ENCODE measurements at regions not wholly inside any gene's neighbourhood (a gene's known extent, or its start where the extent isn't known, plus 50 kb on each side); places are given as distances from the start of the nearest gene placed in this dataset.

DNA sequence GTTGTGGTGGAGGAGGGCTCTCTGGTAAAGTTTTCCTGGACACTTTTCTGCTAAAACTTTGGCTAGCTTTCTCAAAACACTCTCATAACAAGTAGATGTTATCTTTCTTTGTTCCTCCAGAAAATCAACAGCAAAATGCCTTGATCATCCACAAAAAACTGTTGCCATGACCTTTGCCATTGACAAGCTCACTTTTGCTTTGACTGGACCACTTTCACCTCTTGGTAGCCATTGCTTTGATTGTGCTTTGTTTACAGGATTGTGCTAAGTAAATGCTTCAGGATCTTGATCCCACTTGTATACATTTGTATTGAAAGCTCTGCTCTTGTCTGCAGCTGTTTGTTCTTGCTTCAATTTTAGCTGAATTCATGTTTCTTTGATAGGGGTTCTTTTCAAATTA is 143.9 kb upstream of the NR3C1 start:
- TF ChIP-seq, protein P1, sequence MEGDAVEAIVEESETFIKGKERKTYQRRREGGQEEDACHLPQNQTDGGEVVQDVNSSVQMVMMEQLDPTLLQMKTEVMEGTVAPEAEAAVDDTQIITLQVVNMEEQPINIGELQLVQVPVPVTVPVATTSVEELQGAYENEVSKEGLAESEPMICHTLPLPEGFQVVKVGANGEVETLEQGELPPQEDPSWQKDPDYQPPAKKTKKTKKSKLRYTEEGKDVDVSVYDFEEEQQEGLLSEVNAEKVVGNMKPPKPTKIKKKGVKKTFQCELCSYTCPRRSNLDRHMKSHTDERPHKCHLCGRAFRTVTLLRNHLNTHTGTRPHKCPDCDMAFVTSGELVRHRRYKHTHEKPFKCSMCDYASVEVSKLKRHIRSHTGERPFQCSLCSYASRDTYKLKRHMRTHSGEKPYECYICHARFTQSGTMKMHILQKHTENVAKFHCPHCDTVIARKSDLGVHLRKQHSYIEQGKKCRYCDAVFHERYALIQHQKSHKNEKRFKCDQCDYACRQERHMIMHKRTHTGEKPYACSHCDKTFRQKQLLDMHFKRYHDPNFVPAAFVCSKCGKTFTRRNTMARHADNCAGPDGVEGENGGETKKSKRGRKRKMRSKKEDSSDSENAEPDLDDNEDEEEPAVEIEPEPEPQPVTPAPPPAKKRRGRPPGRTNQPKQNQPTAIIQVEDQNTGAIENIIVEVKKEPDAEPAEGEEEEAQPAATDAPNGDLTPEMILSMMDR (IDR thresholded peaks at IDR 0.05) = no peak
- TF ChIP-seq POLR2A (IDR thresholded peaks at IDR 0.05) = no peak
